Keratinocyte (primary cell): ENCODE measurements at regions not wholly inside any gene's neighbourhood (a gene's known extent, or its start where the extent isn't known, plus 50 kb on each side); places are given as distances from the start of the nearest gene placed in this dataset.
"Not testable (repeated sequence)": the region's sequence is repeated elsewhere in the genome, so short reads cannot be mapped to it uniquely, and the experiment has no call there.

Experiments
- DNase-seq: peaks from one replicate; pipeline ENCODE4 v3.0.0-alpha.2; 2011; ENCODE audit warnings: low read depth, missing footprints, low spot score
- FAIRE-seq: peaks from 2 replicates; lab custom pipeline; 2011; peaks lifted over from hg19 to GRCh38; lab: Jason Lieb, UNC
- H2AFZ ChIP-seq: 2 replicates; pipeline ENCODE4 v1.6.0; 2012; ENCODE audit warnings: low read length, control low read depth, inconsistent platforms; ENCODE audit not compliant: control insufficient read depth
- H3K27ac ChIP-seq: 2 replicates; pipeline ENCODE4 v1.5.1; 2011; ENCODE audit warnings: low read length; ENCODE audit not compliant: control insufficient read depth, insufficient read depth
- H3K27me3 ChIP-seq: 3 replicates; pipeline ENCODE4 v1.6.0; 2011; ENCODE audit warnings: low read length; ENCODE audit not compliant: control insufficient read depth, insufficient read depth; ENCODE audit errors: extremely low read depth
- H3K36me3 ChIP-seq, 2 experiments: 2 replicates in 1 of 2; 3 replicates in 1 of 2; pipeline ENCODE4 v1.5.1; 2011; ENCODE audit warnings: low read length in 2 of 2, mild to moderate bottlenecking in 1 of 2; ENCODE audit not compliant: control insufficient read depth in 2 of 2, insufficient read depth in 2 of 2; ENCODE audit errors: extremely low read depth in 1 of 2
- H3K4me1 ChIP-seq: 3 replicates; pipeline ENCODE4 v1.5.1; 2011; ENCODE audit warnings: low read length; ENCODE audit not compliant: control insufficient read depth, insufficient read depth; ENCODE audit errors: extremely low read depth
- H3K4me2 ChIP-seq: 3 replicates; pipeline ENCODE4 v1.6.0; 2011; ENCODE audit warnings: low read depth, low read length; ENCODE audit not compliant: control insufficient read depth, insufficient read depth; ENCODE audit errors: extremely low read depth
- H3K4me3 ChIP-seq, 3 experiments: fragments of 200-600 bp in 1 of 3; sonication (generic) in 1 of 3; 2 replicates in 2 of 3; 3 replicates in 1 of 3; pipeline ENCODE4 v1.5.1; 2011 to 2016; ENCODE audit warnings: low read length in 3 of 3, mild to moderate bottlenecking in 3 of 3, control low read depth in 2 of 3, inconsistent platforms in 1 of 3, low read depth in 1 of 3, mixed read lengths in 1 of 3, mixed run types in 1 of 3, moderate library complexity in 1 of 3; ENCODE audit not compliant: control insufficient read depth in 2 of 3, insufficient read depth in 2 of 3; ENCODE audit errors: extremely low read depth in 1 of 3
- H3K79me2 ChIP-seq: 2 replicates; pipeline ENCODE4 v1.6.0; 2012; ENCODE audit warnings: low read length; ENCODE audit not compliant: control insufficient read depth, insufficient read depth
- H3K9ac ChIP-seq: 3 replicates; pipeline ENCODE4 v1.6.0; 2011; ENCODE audit warnings: low read length; ENCODE audit not compliant: control insufficient read depth, insufficient read depth; ENCODE audit errors: extremely low read depth
- H3K9me1 ChIP-seq: 3 replicates; pipeline ENCODE4 v1.6.0; 2011; ENCODE audit warnings: low read length; ENCODE audit not compliant: control insufficient read depth, insufficient read depth; ENCODE audit errors: extremely low read depth
- H3K9me3 ChIP-seq: 2 replicates; pipeline ENCODE4 v1.5.1; 2012; ENCODE audit warnings: low read depth, low read length; ENCODE audit not compliant: control insufficient read depth
- H4K20me1 ChIP-seq: 3 replicates; pipeline ENCODE4 v1.6.0; 2011; ENCODE audit warnings: low read length; ENCODE audit not compliant: control insufficient read depth, insufficient read depth; ENCODE audit errors: extremely low read depth
- CTCF ChIP-seq, 3 experiments: IDR thresholded peaks in 1 of 3; conservative IDR thresholded peaks in 1 of 3; optimal IDR thresholded peaks in 1 of 3; 2 replicates in 2 of 3; 3 replicates in 1 of 3; pipeline versions ENCODE3 to v1.5.1; 2011; ENCODE audit warnings: low read length in 3 of 3, mild to moderate bottlenecking in 3 of 3, moderate library complexity in 2 of 3, control low read depth in 1 of 3, inconsistent platforms in 1 of 3; ENCODE audit not compliant: insufficient read depth in 2 of 3; ENCODE audit errors: extremely low read depth in 1 of 3
- EZH2 ChIP-seq: IDR thresholded peaks from one replicate; pipeline ENCODE4 v1.6.1; 2012; ENCODE audit warnings: inconsistent platforms, mild to moderate bottlenecking, low read length, moderate library complexity
- dilution Hi-C: fragments of 300-500 bp; cut with MboI; formaldehyde crosslinking; loops from one replicate; pipeline ENCODE4 v1.7.0; 2020; ENCODE audit warnings: low sequenced_read_pairs; ENCODE audit not compliant: extremely low pct_ligation_motif_present

- Histone ChIP-seq H3K4me3 (no peak overlapping the region), H3K9me1 (no peaks in the 10 kb centered on the region), H4K20me1 (no peaks in the 10 kb centered on the region), H3K27ac (no peak overlapping the region), H3K79me2 (no peaks in the 10 kb centered on the region), H3K4me2 (no peak overlapping the region), H3K9me3 (no peaks in the 10 kb centered on the region), H2AFZ (no peak overlapping the region), H3K27me3 (no peaks in the 10 kb centered on the region), H3K4me1 (no peaks in the 10 kb centered on the region), H3K9ac (no peak overlapping the region), H3K36me3 (no peaks in the 10 kb centered on the region)
- no peak for TF ChIP-seq CTCF (optimal IDR thresholded peaks at IDR 0.05 in 1 of 3, IDR thresholded peaks at IDR 0.05 in 1 of 3, conservative IDR thresholded peaks at IDR 0.05 in 1 of 3; ENCODE audit: extremely low read depth in 1 of 3, insufficient read depth in 2 of 3, low read length in 3 of 3)
- TF ChIP-seq EZH2: no peak
- dilution Hi-C loops: no loop called here
- FAIRE-seq: no peak
- no peak for DNase-seq
These were observed 170.2 kb upstream of the F9 start for GRCh38 chrX:139360356-139360755.

GRCh38 chrX:139342594-139342991, 187.9 kb upstream of the F9 start:
- H3K79me2 ChIP-seq, H3K27me3 ChIP-seq, H2AFZ ChIP-seq, H3K4me3 ChIP-seq, DNase-seq, H3K9me3 ChIP-seq, H3K27ac ChIP-seq, H3K36me3 ChIP-seq, H3K9me1 ChIP-seq, H4K20me1 ChIP-seq, FAIRE-seq, dilution Hi-C loops, H3K4me2 ChIP-seq, H3K4me1 ChIP-seq, H3K9ac ChIP-seq: not testable (repeated sequence)

GRCh38 chrX:139341855-139342593, 188.5 kb upstream of the F9 start:
- H3K27me3 ChIP-seq, H3K27ac ChIP-seq, dilution Hi-C loops, H3K79me2 ChIP-seq, H3K9me1 ChIP-seq, H2AFZ ChIP-seq, H3K4me1 ChIP-seq, H3K9me3 ChIP-seq, FAIRE-seq, H3K9ac ChIP-seq, DNase-seq, H4K20me1 ChIP-seq, H3K4me3 ChIP-seq, H3K4me2 ChIP-seq, H3K36me3 ChIP-seq: not testable (repeated sequence)
